ENCODE measurements at regions not wholly inside any gene's neighbourhood (a gene's known extent, or its start where the extent isn't known, plus 50 kb on each side); places are given as distances from the start of the nearest gene placed in this dataset.

DNA sequence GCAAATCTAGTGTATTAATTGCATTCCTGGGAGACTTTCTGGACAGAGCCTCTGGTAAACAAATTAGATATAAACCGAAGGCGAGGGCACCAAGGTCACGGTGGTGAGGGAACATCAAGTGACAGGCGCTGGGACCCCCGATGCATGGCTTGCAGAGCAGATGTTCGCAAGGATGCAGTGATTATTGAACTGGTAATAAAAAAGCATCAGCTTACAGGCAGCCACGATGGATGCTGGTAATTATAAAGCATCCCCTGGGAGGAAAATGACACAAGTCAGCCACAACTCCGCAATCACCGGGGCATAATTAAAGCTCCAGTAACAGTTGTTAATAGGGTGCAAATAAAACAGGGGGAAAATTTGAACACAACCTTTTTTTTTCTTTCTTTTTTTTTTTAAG lies 231.1 kb upstream of the DPH6 start:
- no peak overlapping the region for H2AFZ ChIP-seq (replicated peaks; ENCODE audit: low read length, poor library complexity)
- WGBS, 2 experiments (ENCODE audit: extremely low coverage in 2 of 2, insufficient read length in 1 of 2) = 52% methylated on average over 4 of the region's 9 CpGs; no CpG with 5 or more reads in 1 of the 2 experiments

More for the DNA sequence above, 231.1 kb upstream of the DPH6 start:
- Histone ChIP-seq H2BK15ac (ENCODE audit: low read depth, low read length) (no peak overlapping the region), H3K79me1 (ENCODE audit: low read depth in 1 of 2, low read length in 2 of 2) (no peaks in the 10 kb centered on the region), H3K36me3 (ENCODE audit: control insufficient read depth, insufficient read depth, low read length) (no peaks in the 10 kb centered on the region), H4K8ac (ENCODE audit: low read depth in 2 of 2, low read length in 2 of 2) (no peak overlapping the region), H4K5ac (ENCODE audit: low read depth, low read length) (no peak overlapping the region), H4K20me1 (ENCODE audit: insufficient read depth, low read length) (no peaks in the 10 kb centered on the region), H2AK9ac (replicated peaks; ENCODE audit: low read depth, low read length, poor library complexity) (no peak overlapping the region), H3K56ac (ENCODE audit: extremely low read depth, insufficient read depth, low read length) (no peak overlapping the region), H4K91ac (ENCODE audit: insufficient read depth, low read depth, low read length) (no peak overlapping the region), H2BK120ac (ENCODE audit: low read depth, low read length) (no peak overlapping the region), H3K27ac (ENCODE audit: insufficient read depth, low read length) (no peak overlapping the region), H3K4me2 (ENCODE audit: low read depth, low read length) (no peak overlapping the region), H3K14ac (replicated peaks; ENCODE audit: low read depth, low read length) (no peak overlapping the region), H3K23ac (ENCODE audit: low read depth, low read length) (no peak overlapping the region), H2BK20ac (ENCODE audit: low read depth, low read length) (no peak overlapping the region), H3K9me1 (ENCODE audit: insufficient read depth, low read length) (no peaks in the 10 kb centered on the region), H3K18ac (ENCODE audit: low read depth, low read length) (no peak overlapping the region), H3K4me1 (ENCODE audit: control insufficient read depth, insufficient read depth, low read length) (no peaks in the 10 kb centered on the region), H2BK5ac (ENCODE audit: low read depth, low read length, poor library complexity, severe bottlenecking) (no peak overlapping the region), H3K4ac (ENCODE audit: low read depth, low read length) (no peak overlapping the region), H3K27me3 (ENCODE audit: control insufficient read depth, insufficient read depth, low read length) (no peaks in the 10 kb centered on the region; the same call in 1 of the 2 replicates), H3K4me3 (ENCODE audit: insufficient read depth, low read depth, low read length) (no peak overlapping the region), H3K9ac (ENCODE audit: low read depth, low read length) (no peak overlapping the region), H3K9me3 (ENCODE audit: control insufficient read depth, insufficient read depth, low read length) (no peaks in the 10 kb centered on the region), H2AK5ac (ENCODE audit: low read depth, low read length) (no peak overlapping the region)
- in situ Hi-C loops (cut with MboI; ENCODE audit: low sequenced_read_pairs) = no loop called here
- BruUV-seq (replicated peaks) = no TSS peak
- no peak for TF ChIP-seq RAD21 (IDR thresholded peaks at IDR 0.05; ENCODE audit: low read length)
- no peak for TF ChIP-seq RFX5 (IDR thresholded peaks at IDR 0.05; ENCODE audit: low read depth, low read length)
- TF ChIP-seq RCOR1 (IDR thresholded peaks at IDR 0.05; ENCODE audit: insufficient replicate concordance, low read length) = no peak
- ATAC-seq (ENCODE audit: low read depth) (no peak), DNase-seq (no peak)
- ChIA-PET POLR2A (ENCODE audit: unreplicated experiment) (no interaction called here), CTCF (no interaction called here)
- intact Hi-C loops (cut with micrococcal nuclease) = no loop called here
- dilution Hi-C loops (cut with HindIII; ENCODE audit: low sequenced_read_pairs, unreplicated experiment) = no loop called here

Measured in IMR-90 (cell line).